IMR-90 (cell line): ENCODE measurements at regions not wholly inside any gene's neighbourhood (a gene's known extent, or its start where the extent isn't known, plus 50 kb on each side); places are given as distances from the start of the nearest gene placed in this dataset.

Experiments
- ATAC-seq: fragments of 200-7000 bp; cut with Tn5 transposase; 2 replicates; pipeline ENCODE4 v1.9.1; 2020; ENCODE audit warnings: low read depth, mild to moderate bottlenecking, moderate library complexity
- BruUV-seq: library from RNA; stranded (reverse); fragments of 400-500 nt; replicated peaks from 2 replicates; lab custom pipeline; 2021; lab: Mats Ljungman, UMichigan
- CTCF ChIA-PET: fragments of 300-600 bp; formaldehyde crosslinking; extraction: SDS; loops from one replicate; lab custom pipeline; 2021; ENCODE audit warnings: antibody characterized with exemption; lab: Yijun Ruan, JAX
- POLR2A ChIA-PET: fragments of 300-600 bp; sonication (Branson Sonifier 250); formaldehyde crosslinking; loops from one replicate; lab custom pipeline; 2022; ENCODE audit warnings: antibody characterized with exemption; ENCODE audit not compliant: unreplicated experiment; lab: Charles Lee
- DNase-seq: peaks from one replicate; pipeline ENCODE4 v3.0.0; 2013
- H2AFZ ChIP-seq: replicated peaks from 2 replicates; pipeline ENCODE3; 2013; ENCODE audit warnings: low read length, mild to moderate bottlenecking; ENCODE audit not compliant: poor library complexity
- H2AK5ac ChIP-seq: 2 replicates; pipeline ENCODE4 v1.6.1; 2013; ENCODE audit warnings: low read depth, low read length, inconsistent platforms
- H2AK9ac ChIP-seq: replicated peaks from 2 replicates; pipeline ENCODE3; 2013; ENCODE audit warnings: mild to moderate bottlenecking, low read depth, low read length, moderate library complexity; ENCODE audit not compliant: poor library complexity
- H2BK120ac ChIP-seq: 2 replicates; pipeline ENCODE4 v1.6.1; 2013; ENCODE audit warnings: low read depth, low read length, inconsistent platforms
- H2BK15ac ChIP-seq: 3 replicates; pipeline ENCODE4 v1.6.1; 2013; ENCODE audit warnings: low read depth, low read length, inconsistent platforms
- H2BK20ac ChIP-seq: 2 replicates; pipeline ENCODE4 v1.6.1; 2013; ENCODE audit warnings: low read depth, mild to moderate bottlenecking, inconsistent platforms, low read length, moderate library complexity
- H2BK5ac ChIP-seq: 2 replicates; pipeline ENCODE4 v1.6.1; 2013; ENCODE audit warnings: mild to moderate bottlenecking, low read depth, low read length, inconsistent platforms; ENCODE audit not compliant: poor library complexity, severe bottlenecking
- H3K14ac ChIP-seq: replicated peaks from 2 replicates; pipeline ENCODE4 v1.6.1; 2013; ENCODE audit warnings: low read depth, low read length, inconsistent platforms
- H3K18ac ChIP-seq: 2 replicates; pipeline ENCODE4 v1.6.1; 2013; ENCODE audit warnings: low read depth, low read length, control low read depth
- H3K23ac ChIP-seq: 2 replicates; pipeline ENCODE4 v1.6.1; 2013; ENCODE audit warnings: low read depth, low read length, inconsistent platforms
- H3K27ac ChIP-seq: 2 replicates; pipeline ENCODE4 v1.5.1; 2013; ENCODE audit warnings: mild to moderate bottlenecking, control low read depth, low read length; ENCODE audit not compliant: insufficient read depth
- H3K27me3 ChIP-seq: 2 replicates; pipeline ENCODE4 v1.6.1; 2013; ENCODE audit warnings: low read length; ENCODE audit not compliant: control insufficient read depth, insufficient read depth
- H3K36me3 ChIP-seq: 2 replicates; pipeline ENCODE4 v1.6.1; 2013; ENCODE audit warnings: low read length, mixed read lengths; ENCODE audit not compliant: control insufficient read depth, insufficient read depth
- H3K4ac ChIP-seq: 2 replicates; pipeline ENCODE4 v1.6.1; 2013; ENCODE audit warnings: low read depth, low read length, inconsistent platforms
- H3K4me1 ChIP-seq: 2 replicates; pipeline ENCODE4 v1.6.1; 2013; ENCODE audit warnings: low read length, mixed read lengths; ENCODE audit not compliant: control insufficient read depth, insufficient read depth
- H3K4me2 ChIP-seq: 2 replicates; pipeline ENCODE4 v1.6.1; 2013; ENCODE audit warnings: low read depth, mild to moderate bottlenecking, control low read depth, low read length, moderate library complexity
- H3K4me3 ChIP-seq: 2 replicates; pipeline ENCODE4 v1.5.1; 2013; ENCODE audit warnings: low read depth, mild to moderate bottlenecking, control low read depth, low read length, moderate library complexity; ENCODE audit not compliant: insufficient read depth
- H3K56ac ChIP-seq: 2 replicates; pipeline ENCODE4 v1.6.1; 2013; ENCODE audit warnings: low read length, inconsistent platforms; ENCODE audit not compliant: insufficient read depth; ENCODE audit errors: extremely low read depth
- H3K79me1 ChIP-seq, 2 experiments: 2 replicates each; pipeline ENCODE4 v1.6.1; 2013; ENCODE audit warnings: low read length in 2 of 2, inconsistent platforms in 1 of 2, low read depth in 1 of 2
- H3K9ac ChIP-seq: 2 replicates; pipeline ENCODE4 v1.6.1; 2013; ENCODE audit warnings: low read depth, low read length, control low read depth
- H3K9me1 ChIP-seq: 2 replicates; pipeline ENCODE4 v1.6.1; 2013; ENCODE audit warnings: low read length, inconsistent platforms; ENCODE audit not compliant: insufficient read depth
- H3K9me3 ChIP-seq: 2 replicates; pipeline ENCODE4 v1.6.1; 2013; ENCODE audit warnings: low read length; ENCODE audit not compliant: control insufficient read depth, insufficient read depth
- H4K20me1 ChIP-seq: 2 replicates; pipeline ENCODE4 v1.6.1; 2013; ENCODE audit warnings: low read length, inconsistent platforms; ENCODE audit not compliant: insufficient read depth
- H4K5ac ChIP-seq: 2 replicates; pipeline ENCODE4 v1.6.1; 2013; ENCODE audit warnings: mild to moderate bottlenecking, low read depth, low read length, control low read depth
- H4K8ac ChIP-seq, 2 experiments: 2 replicates each; pipeline ENCODE4 v1.6.1; 2013; ENCODE audit warnings: low read depth in 2 of 2, low read length in 2 of 2, control low read depth in 1 of 2, inconsistent platforms in 1 of 2
- H4K91ac ChIP-seq: 2 replicates; pipeline ENCODE4 v1.6.1; 2013; ENCODE audit warnings: low read depth, low read length, inconsistent platforms; ENCODE audit not compliant: insufficient read depth
- BHLHE40 ChIP-seq: fragments of 150-350 bp; IDR thresholded peaks from 2 replicates; pipeline ENCODE4 v1.6.1; 2016; ENCODE audit warnings: mild to moderate bottlenecking, low read depth, low read length
- CHD1 ChIP-seq: IDR thresholded peaks from 2 replicates; pipeline ENCODE4 v1.6.1; 2012; ENCODE audit warnings: low read depth, low read length, improper control_type of control experiment
- FOS ChIP-seq: fragments of 150-350 bp; IDR thresholded peaks from 2 replicates; pipeline ENCODE4 v1.6.1; 2016; ENCODE audit warnings: low read depth, low read length
- MAFK ChIP-seq: IDR thresholded peaks from 2 replicates; pipeline ENCODE4 v1.6.1; 2012; ENCODE audit warnings: low read depth, low read length, improper control_type of control experiment
- MAZ ChIP-seq: IDR thresholded peaks from 2 replicates; pipeline ENCODE4 v1.6.1; 2012; ENCODE audit warnings: low read depth, mild to moderate bottlenecking, low read length, improper control_type of control experiment, moderate library complexity, borderline replicate concordance
- POLR2A ChIP-seq: IDR thresholded peaks from 2 replicates; pipeline ENCODE4 v1.6.1; 2012; ENCODE audit warnings: mild to moderate bottlenecking, low read depth, low read length
- RAD21 ChIP-seq: IDR thresholded peaks from 2 replicates; pipeline ENCODE4 v1.6.1; 2012; ENCODE audit warnings: low read length, improper control_type of control experiment
- RCOR1 ChIP-seq: IDR thresholded peaks from 2 replicates; pipeline ENCODE4 v1.6.1; 2012; ENCODE audit warnings: mild to moderate bottlenecking, low read length, improper control_type of control experiment; ENCODE audit not compliant: insufficient replicate concordance
- RFX5 ChIP-seq: IDR thresholded peaks from 2 replicates; pipeline ENCODE4 v1.8.0; 2012; ENCODE audit warnings: low read depth, mild to moderate bottlenecking, low read length, moderate library complexity
- SMC3 ChIP-seq: fragments of 150-350 bp; IDR thresholded peaks from 2 replicates; pipeline ENCODE4 v1.6.1; 2016; ENCODE audit warnings: low read depth, mild to moderate bottlenecking, antibody characterized with exemption, low read length, moderate library complexity
- WGBS, 2 experiments: methylation state at CpG; one replicate each; pipeline versions ENCODE4 v1.1.5 to v1.1.7; 2013; ENCODE audit warnings: missing lambda C conversion rate in 2 of 2; ENCODE audit not compliant: insufficient read length in 1 of 2; ENCODE audit errors: extremely low coverage in 2 of 2; 5-methylcytosine and 5-hydroxymethylcytosine counted together
- dilution Hi-C: fragments of 300-500 bp; cut with HindIII; formaldehyde crosslinking; loops from one replicate; pipeline ENCODE4 v1.14.3; 2018; ENCODE audit warnings: low sequenced_read_pairs; ENCODE audit not compliant: unreplicated experiment
- in situ Hi-C: fragments of 300-500 bp; cut with MboI; formaldehyde crosslinking; loops from 3 replicates; pipeline ENCODE4 v1.14.3; 2019; ENCODE audit warnings: low sequenced_read_pairs, inconsistent platforms, mixed read lengths
- intact Hi-C: fragments of 100-400 bp; cut with micrococcal nuclease; formaldehyde crosslinking; loops from 2 replicates; pipeline ENCODE4 v1.10.0; 2022
- TF ChIP-seq, protein P1 (sequence below): fragments of 150-350 bp; IDR thresholded peaks from 2 replicates; pipeline ENCODE4 v1.6.1; 2017; ENCODE audit warnings: mild to moderate bottlenecking, antibody characterized with exemption, low read length, low read depth

DNA sequence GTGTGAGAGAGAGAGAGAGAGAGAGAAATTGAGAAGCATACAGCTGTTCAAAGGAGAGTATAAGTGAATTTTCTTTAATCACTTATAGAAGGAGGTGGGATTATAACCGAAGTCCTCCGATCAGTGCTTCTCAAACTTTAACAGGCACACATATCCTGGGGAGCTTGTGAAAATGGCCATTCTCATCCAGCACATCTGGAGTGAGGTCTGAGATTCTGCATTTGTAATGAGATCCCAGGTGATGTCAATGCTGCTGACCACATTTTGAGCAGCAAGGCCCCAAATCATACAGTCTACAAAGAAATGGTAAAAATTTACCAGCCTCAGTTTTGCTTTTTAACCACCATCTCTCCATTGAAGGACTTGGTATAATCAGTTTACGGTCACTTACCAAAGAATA is 219.0 kb downstream of the PTEN start:
- H3K27me3 ChIP-seq, result no peaks in the 10 kb centered on the region; the same call in none of the 2 replicates
- H3K4ac ChIP-seq, result no peak overlapping the region
- no peak overlapping the region for H2AK9ac ChIP-seq
- H3K56ac ChIP-seq, result no peak overlapping the region
- H3K4me2 ChIP-seq, result no peak overlapping the region
- no peaks in the 10 kb centered on the region for H3K79me1 ChIP-seq
- peaks cover 7% of the 10 kb centered on the region for H3K4me1 ChIP-seq
- H3K27ac ChIP-seq, result no peak overlapping the region
- no peak overlapping the region for H2AK5ac ChIP-seq
- H3K18ac ChIP-seq, result no peak overlapping the region
- DNase-seq (no peak), ATAC-seq (no peak)
- no peak overlapping the region for H2AFZ ChIP-seq
- peaks cover 4% of the 10 kb centered on the region; the same call in 1 of the 2 replicates for H3K9me1 ChIP-seq
- CTCF ChIA-PET, result no interaction called here
- no peak overlapping the region for H3K4me3 ChIP-seq
- no CpG with 5 or more reads among the region's 3 CpGs for WGBS, 2 experiments
- H3K23ac ChIP-seq, result no peak overlapping the region
- H3K36me3 ChIP-seq, result no peaks in the 10 kb centered on the region
- H3K14ac ChIP-seq, result no peak overlapping the region
- dilution Hi-C loops (no loop called here), intact Hi-C loops (no loop called here), in situ Hi-C loops (no loop called here)
- no peak overlapping the region for H2BK5ac ChIP-seq
- no peak for TF ChIP-seq SMC3
- no peak for TF ChIP-seq RCOR1
- TF ChIP-seq MAFK, result no peak
- TF ChIP-seq FOS, result no peak
- TF ChIP-seq RFX5, result no peak
- no peak for TF ChIP-seq CHD1
- TF ChIP-seq MAZ, result no peak
- TF ChIP-seq BHLHE40, result no peak
- TF ChIP-seq RAD21, result no peak
- TF ChIP-seq, protein P1, sequence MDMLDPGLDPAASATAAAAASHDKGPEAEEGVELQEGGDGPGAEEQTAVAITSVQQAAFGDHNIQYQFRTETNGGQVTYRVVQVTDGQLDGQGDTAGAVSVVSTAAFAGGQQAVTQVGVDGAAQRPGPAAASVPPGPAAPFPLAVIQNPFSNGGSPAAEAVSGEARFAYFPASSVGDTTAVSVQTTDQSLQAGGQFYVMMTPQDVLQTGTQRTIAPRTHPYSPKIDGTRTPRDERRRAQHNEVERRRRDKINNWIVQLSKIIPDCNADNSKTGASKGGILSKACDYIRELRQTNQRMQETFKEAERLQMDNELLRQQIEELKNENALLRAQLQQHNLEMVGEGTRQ, result no peak
- no peak for TF ChIP-seq POLR2A
- H3K9me3 ChIP-seq, result no peaks in the 10 kb centered on the region
- no peak overlapping the region for H2BK120ac ChIP-seq
- no peaks in the 10 kb centered on the region for H4K20me1 ChIP-seq
- POLR2A ChIA-PET, result no interaction called here
- H4K5ac ChIP-seq, result no peak overlapping the region
- no peak overlapping the region for H2BK15ac ChIP-seq
- no peak overlapping the region for H3K9ac ChIP-seq
- no peak overlapping the region for H4K8ac ChIP-seq
- no TSS peak for BruUV-seq
- no peak overlapping the region for H4K91ac ChIP-seq
- H2BK20ac ChIP-seq, result no peak overlapping the region
